Tibial nerve (tissue), 4 donors: ENCODE measurements at regions not wholly inside any gene's neighbourhood (a gene's known extent, or its start where the extent isn't known, plus 50 kb on each side); places are given as distances from the start of the nearest gene placed in this dataset.

ENCODE experiments used
- EP300 ChIP-seq, 2 donors: sonication (generic); formaldehyde crosslinking; IDR thresholded peaks; one replicate each; pipeline ENCODE4 v1.6.1; 2017; ENCODE audit warnings: antibody characterized with exemption in 2 of 2, mild to moderate bottlenecking in 1 of 2
- POLR2A ChIP-seq, 2 donors: fragments of 450-650 bp; IDR thresholded peaks; one replicate each; pipeline ENCODE4 v1.6.1; 2017; ENCODE audit warnings: antibody characterized with exemption in 2 of 2, mild to moderate bottlenecking in 2 of 2, moderate library complexity in 2 of 2
- TF ChIP-seq, protein P1 (sequence below), 5 experiments: fragments of 200-600 bp in 3 of 5; fragments of 450-650 bp in 2 of 5; sonication (generic) in 3 of 5; IDR thresholded peaks; one replicate each; pipeline ENCODE4 v1.5.1; 2016 to 2019; ENCODE audit warnings: antibody characterized with exemption in 5 of 5, mild to moderate bottlenecking in 3 of 5, moderate library complexity in 2 of 5

DNA sequence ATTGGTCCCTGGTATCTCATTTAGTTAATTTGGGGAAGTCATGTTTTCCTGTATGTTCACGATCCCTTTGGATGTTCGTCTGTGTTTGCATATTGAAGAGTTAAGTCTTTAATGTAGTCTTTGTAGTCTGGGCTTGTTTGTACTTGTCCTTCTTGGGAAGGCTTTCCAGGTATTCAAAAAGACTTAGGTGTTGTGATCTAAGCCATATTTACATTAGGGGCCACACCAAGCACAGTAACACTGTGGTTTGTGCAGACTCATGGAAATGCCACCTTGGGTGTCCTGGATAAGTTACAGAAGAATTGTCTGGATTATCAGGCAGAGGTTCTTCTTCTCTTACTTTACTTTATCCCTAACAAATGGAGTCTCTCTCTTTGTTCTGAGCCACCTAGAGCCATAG lies 380.3 kb downstream of the CCER1 start:
- TF ChIP-seq, protein P1, sequence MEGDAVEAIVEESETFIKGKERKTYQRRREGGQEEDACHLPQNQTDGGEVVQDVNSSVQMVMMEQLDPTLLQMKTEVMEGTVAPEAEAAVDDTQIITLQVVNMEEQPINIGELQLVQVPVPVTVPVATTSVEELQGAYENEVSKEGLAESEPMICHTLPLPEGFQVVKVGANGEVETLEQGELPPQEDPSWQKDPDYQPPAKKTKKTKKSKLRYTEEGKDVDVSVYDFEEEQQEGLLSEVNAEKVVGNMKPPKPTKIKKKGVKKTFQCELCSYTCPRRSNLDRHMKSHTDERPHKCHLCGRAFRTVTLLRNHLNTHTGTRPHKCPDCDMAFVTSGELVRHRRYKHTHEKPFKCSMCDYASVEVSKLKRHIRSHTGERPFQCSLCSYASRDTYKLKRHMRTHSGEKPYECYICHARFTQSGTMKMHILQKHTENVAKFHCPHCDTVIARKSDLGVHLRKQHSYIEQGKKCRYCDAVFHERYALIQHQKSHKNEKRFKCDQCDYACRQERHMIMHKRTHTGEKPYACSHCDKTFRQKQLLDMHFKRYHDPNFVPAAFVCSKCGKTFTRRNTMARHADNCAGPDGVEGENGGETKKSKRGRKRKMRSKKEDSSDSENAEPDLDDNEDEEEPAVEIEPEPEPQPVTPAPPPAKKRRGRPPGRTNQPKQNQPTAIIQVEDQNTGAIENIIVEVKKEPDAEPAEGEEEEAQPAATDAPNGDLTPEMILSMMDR (IDR thresholded peaks at IDR 0.05), result no peak
- no peak for TF ChIP-seq POLR2A (IDR thresholded peaks at IDR 0.05)
- TF ChIP-seq EP300 (IDR thresholded peaks at IDR 0.05), result no peak
